Effector CD4-positive, alpha-beta T cell (primary cell): ENCODE measurements at regions not wholly inside any gene's neighbourhood (a gene's known extent, or its start where the extent isn't known, plus 50 kb on each side); places are given as distances from the start of the nearest gene placed in this dataset.

Experiments
- DNase-seq: peaks from one replicate; pipeline ENCODE4 v3.0.0-alpha.2; 2020

GRCh38 chr2:121969766-121970639 lies 214.6 kb downstream of the TSN start:
- no peak for DNase-seq

GRCh38 chr2:121972203-121972602 lies 216.8 kb downstream of the TSN start:
- no peak for DNase-seq

GRCh38 chr2:121974897-121975661 lies 219.6 kb downstream of the TSN start:
- DNase-seq = peak; percentile 19

- no peak for DNase-seq
Measured at GRCh38 chr2:121976926-121977325, 221.5 kb downstream of the TSN start.

GRCh38 chr2:121977326-121977725 lies 221.9 kb downstream of the TSN start:
- DNase-seq = no peak

- DNase-seq = no peak
Measured at GRCh38 chr2:121992700-121993099, 237.2 kb downstream of the TSN start.

- no peak for DNase-seq
Measured at GRCh38 chr2:121993682-121994081, 238.2 kb downstream of the TSN start.

- no peak for DNase-seq
Measured at GRCh38 chr2:121994238-121995206, 239.1 kb downstream of the TSN start.

- no peak for DNase-seq
Measured at GRCh38 chr2:121998751-121999150, 243.3 kb downstream of the TSN start.

- no peak for DNase-seq
Measured at GRCh38 chr2:121999264-121999663, 243.8 kb downstream of the TSN start.

- DNase-seq = no peak
Measured at GRCh38 chr2:122000556-122001340, 245.3 kb downstream of the TSN start.

- DNase-seq = no peak
Measured at GRCh38 chr2:122001441-122001874, 246.0 kb downstream of the TSN start.

- no peak for DNase-seq
Measured at GRCh38 chr2:122003196-122003940, 247.9 kb downstream of the TSN start.

GRCh38 chr2:122007126-122007525 lies 251.7 kb downstream of the TSN start:
- no peak for DNase-seq

- DNase-seq = no peak
Measured at GRCh38 chr2:122007577-122007976, 252.1 kb downstream of the TSN start.

- DNase-seq = no peak
Measured at GRCh38 chr2:122009561-122009960, 254.1 kb downstream of the TSN start.

- no peak for DNase-seq
Measured at GRCh38 chr2:122011493-122012270, 256.2 kb downstream of the TSN start.

GRCh38 chr2:122018736-122019135 lies 263.3 kb downstream of the TSN start:
- no peak for DNase-seq

GRCh38 chr2:122019724-122020123 lies 264.3 kb downstream of the TSN start:
- DNase-seq = no peak

- no peak for DNase-seq
Measured at GRCh38 chr2:122020377-122020776, 264.9 kb downstream of the TSN start.
